ENCODE measurements at regions not wholly inside any gene's neighbourhood (a gene's known extent, or its start where the extent isn't known, plus 50 kb on each side); places are given as distances from the start of the nearest gene placed in this dataset.
"Not testable (repeated sequence)": the region's sequence is repeated elsewhere in the genome, so short reads cannot be mapped to it uniquely, and the experiment has no call there.

- H3K27me3 Mint-ChIP-seq = no peaks in the 10 kb centered on the region
- no peak overlapping the region for H3K27ac Mint-ChIP-seq
- peak overlapping the region; percentile 11 for H3K4me3 Mint-ChIP-seq
- TF ChIP-seq CTCF (conservative IDR thresholded peaks at IDR 0.05) = no peak
- H3K9me3 Mint-ChIP-seq = peaks cover 8% of the 10 kb centered on the region
- peaks cover 6% of the 10 kb centered on the region for H3K4me1 Mint-ChIP-seq (ENCODE audit: unreplicated experiment)
- no peak for DNase-seq (ENCODE audit: extremely low spot score, unreplicated experiment)
- H3K36me3 Mint-ChIP-seq = no peaks in the 10 kb centered on the region
Observed at GRCh38 chr4:40686081-40686913, 56.6 kb upstream of the RBM47 start.

- DNase-seq (ENCODE audit: extremely low spot score, unreplicated experiment) = no peak
- Mint-ChIP-seq H3K9me3 (peaks cover 5% of the 10 kb centered on the region), H3K27me3 (no peaks in the 10 kb centered on the region), H3K4me3 (no peak overlapping the region), H3K36me3 (no peaks in the 10 kb centered on the region), H3K4me1 (ENCODE audit: unreplicated experiment) (peaks cover 6% of the 10 kb centered on the region), H3K27ac (no peak overlapping the region)
- no peak for TF ChIP-seq CTCF (conservative IDR thresholded peaks at IDR 0.05)
Observed at GRCh38 chr4:40687676-40688389, 58.2 kb upstream of the RBM47 start.

DNA sequence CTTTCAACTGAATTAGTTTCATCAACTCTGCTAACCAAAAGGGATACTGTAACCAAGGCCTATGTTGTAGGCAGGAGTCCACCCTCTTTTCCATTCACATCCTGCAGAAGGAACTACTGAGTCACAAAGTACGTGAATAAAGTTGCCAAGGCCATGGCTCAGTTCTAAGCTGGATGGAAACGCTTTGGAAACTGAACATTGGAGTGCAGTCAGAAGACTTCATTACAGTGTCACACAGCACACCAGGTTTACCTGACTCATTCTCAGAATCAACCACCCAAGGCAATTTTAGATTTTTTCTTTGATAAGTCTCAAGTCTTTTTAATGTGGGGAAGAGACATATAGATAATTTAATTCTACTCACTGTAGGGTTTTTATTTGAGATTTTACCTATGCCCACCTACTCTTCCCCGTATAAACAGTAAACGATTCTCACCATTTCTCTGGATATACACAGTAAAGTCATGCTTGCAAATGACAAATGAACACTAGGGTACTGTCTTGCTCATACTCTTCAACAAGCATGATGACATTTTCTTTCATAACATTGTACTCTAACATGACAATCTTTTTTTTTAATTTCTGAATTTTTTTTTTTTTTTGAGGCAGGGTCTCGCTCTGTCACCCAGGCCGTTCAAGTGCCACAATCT is 58.9 kb upstream of the RBM47 start:
- H3K9me3 Mint-ChIP-seq = peaks cover 5% of the 10 kb centered on the region
- no peak for DNase-seq (ENCODE audit: extremely low spot score, unreplicated experiment)
- no peaks in the 10 kb centered on the region for H3K27me3 Mint-ChIP-seq
- no peak for TF ChIP-seq CTCF (conservative IDR thresholded peaks at IDR 0.05)
- no peak overlapping the region for H3K27ac Mint-ChIP-seq
- no peaks in the 10 kb centered on the region for H3K36me3 Mint-ChIP-seq
- H3K4me1 Mint-ChIP-seq (ENCODE audit: unreplicated experiment) = peaks cover 6% of the 10 kb centered on the region
- no peak overlapping the region for H3K4me3 Mint-ChIP-seq

GRCh38 chr4:40693946-40694345 is 55.8 kb upstream of the NSUN7 start:
- Mint-ChIP-seq H3K27me3 (peaks cover 4% of the 10 kb centered on the region), H3K27ac (peak overlapping the region; percentile 30), H3K36me3 (no peaks in the 10 kb centered on the region), H3K4me3 (no peak overlapping the region), H3K4me1 (ENCODE audit: unreplicated experiment) (peaks cover 5% of the 10 kb centered on the region), H3K9me3 (peaks cover 5% of the 10 kb centered on the region)
- no peak for TF ChIP-seq CTCF (conservative IDR thresholded peaks at IDR 0.05)
- no peak for DNase-seq (ENCODE audit: extremely low spot score, unreplicated experiment)

DNA sequence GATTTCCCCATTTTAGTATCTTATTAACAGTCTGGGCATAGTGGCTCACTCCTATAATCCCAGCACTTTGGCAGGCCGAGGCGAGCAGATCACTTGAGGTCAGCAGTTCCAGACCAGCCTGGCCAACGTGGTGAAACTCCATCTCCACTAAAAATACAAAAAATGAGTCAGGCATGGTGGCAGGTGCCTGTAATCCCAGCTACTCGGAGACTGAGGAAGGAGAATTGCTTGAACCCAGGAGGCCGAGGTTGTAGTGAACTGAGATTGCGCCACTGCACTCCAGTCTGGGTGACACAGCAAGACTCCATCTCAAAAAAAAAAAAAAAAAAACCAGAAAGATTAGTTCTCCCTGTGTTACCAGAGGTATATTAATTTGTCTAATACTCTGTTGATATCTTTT is 52.3 kb upstream of the NSUN7 start:
- H3K27ac Mint-ChIP-seq; H3K4me1 Mint-ChIP-seq (ENCODE audit: unreplicated experiment); H3K27me3 Mint-ChIP-seq; H3K9me3 Mint-ChIP-seq; H3K4me3 Mint-ChIP-seq; H3K36me3 Mint-ChIP-seq; DNase-seq (ENCODE audit: extremely low spot score, unreplicated experiment): not testable (repeated sequence)

DNA sequence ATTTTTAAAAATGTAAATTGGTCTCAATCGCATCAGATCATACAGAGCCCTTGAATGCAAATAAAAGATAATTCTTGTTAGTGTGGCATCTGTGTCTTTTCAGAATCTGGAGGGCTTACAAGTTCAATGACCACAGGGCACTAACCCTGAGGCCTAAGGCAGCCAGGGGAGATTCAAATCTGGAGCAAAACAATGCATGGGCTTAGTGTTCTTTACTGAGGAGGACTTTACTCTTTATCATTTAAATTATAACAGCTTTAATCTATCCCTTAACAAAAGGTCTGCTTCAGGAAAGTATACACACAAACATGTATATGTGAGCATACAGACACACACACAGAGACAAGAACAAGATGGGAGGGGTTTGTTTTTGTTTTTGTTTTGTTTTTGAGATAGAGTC is 51.0 kb upstream of the NSUN7 start:
- no peak for TF ChIP-seq CTCF (conservative IDR thresholded peaks at IDR 0.05)
- H3K4me3 Mint-ChIP-seq = no peak overlapping the region
- peak overlapping the region; percentile 67 for H3K27ac Mint-ChIP-seq
- H3K36me3 Mint-ChIP-seq = no peaks in the 10 kb centered on the region
- no peaks in the 10 kb centered on the region for H3K9me3 Mint-ChIP-seq
- DNase-seq (ENCODE audit: extremely low spot score, unreplicated experiment) = no peak
- H3K4me1 Mint-ChIP-seq (ENCODE audit: unreplicated experiment) = peaks cover 3% of the 10 kb centered on the region
- peaks cover 3% of the 10 kb centered on the region for H3K27me3 Mint-ChIP-seq
